ENCODE measurements at regions not wholly inside any gene's neighbourhood (a gene's known extent, or its start where the extent isn't known, plus 50 kb on each side); places are given as distances from the start of the nearest gene placed in this dataset.
"Not testable (repeated sequence)": the region's sequence is repeated elsewhere in the genome, so short reads cannot be mapped to it uniquely, and the experiment has no call there.

DNA sequence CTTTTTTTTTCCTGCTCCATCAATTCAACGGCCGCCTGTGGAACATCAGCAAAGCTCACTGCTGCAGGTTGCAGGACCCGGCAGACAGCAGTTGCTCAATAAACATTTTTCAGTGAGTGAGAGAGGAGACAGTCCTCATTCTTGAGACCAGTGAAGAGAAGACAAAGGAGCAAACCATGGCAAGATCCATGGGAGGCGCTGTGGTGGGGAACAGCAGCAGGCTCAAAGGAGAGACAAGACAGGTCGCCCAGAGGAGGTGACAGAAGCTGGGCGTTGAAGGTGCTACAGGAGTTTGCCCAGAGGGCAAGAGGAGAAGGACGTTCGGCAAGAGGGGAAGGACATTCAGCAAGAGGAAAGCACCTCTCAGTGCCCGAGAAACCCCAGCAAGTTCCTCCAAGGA lies 74.5 kb upstream of the FGFR2 start:
- TF ChIP-seq, protein P1, sequence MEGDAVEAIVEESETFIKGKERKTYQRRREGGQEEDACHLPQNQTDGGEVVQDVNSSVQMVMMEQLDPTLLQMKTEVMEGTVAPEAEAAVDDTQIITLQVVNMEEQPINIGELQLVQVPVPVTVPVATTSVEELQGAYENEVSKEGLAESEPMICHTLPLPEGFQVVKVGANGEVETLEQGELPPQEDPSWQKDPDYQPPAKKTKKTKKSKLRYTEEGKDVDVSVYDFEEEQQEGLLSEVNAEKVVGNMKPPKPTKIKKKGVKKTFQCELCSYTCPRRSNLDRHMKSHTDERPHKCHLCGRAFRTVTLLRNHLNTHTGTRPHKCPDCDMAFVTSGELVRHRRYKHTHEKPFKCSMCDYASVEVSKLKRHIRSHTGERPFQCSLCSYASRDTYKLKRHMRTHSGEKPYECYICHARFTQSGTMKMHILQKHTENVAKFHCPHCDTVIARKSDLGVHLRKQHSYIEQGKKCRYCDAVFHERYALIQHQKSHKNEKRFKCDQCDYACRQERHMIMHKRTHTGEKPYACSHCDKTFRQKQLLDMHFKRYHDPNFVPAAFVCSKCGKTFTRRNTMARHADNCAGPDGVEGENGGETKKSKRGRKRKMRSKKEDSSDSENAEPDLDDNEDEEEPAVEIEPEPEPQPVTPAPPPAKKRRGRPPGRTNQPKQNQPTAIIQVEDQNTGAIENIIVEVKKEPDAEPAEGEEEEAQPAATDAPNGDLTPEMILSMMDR (conservative IDR thresholded peaks at IDR 0.05; ENCODE audit: low read depth, low read length): no peak
- no peak overlapping the region for H3K4me2 ChIP-seq
- no peak overlapping the region for H3K27ac ChIP-seq
- peaks cover 7% of the 10 kb centered on the region for H3K4me1 ChIP-seq (ENCODE audit: low read depth, poor library complexity, severe bottlenecking)
- H3K79me2 ChIP-seq (ENCODE audit: insufficient read depth, low read depth): no peaks in the 10 kb centered on the region
- H4K20me1 ChIP-seq (ENCODE audit: insufficient read depth): no peaks in the 10 kb centered on the region
- H3K36me3 ChIP-seq (ENCODE audit: insufficient read depth): no peaks in the 10 kb centered on the region
- no peak overlapping the region for H3K9ac ChIP-seq
- no peak overlapping the region for H2AFZ ChIP-seq (ENCODE audit: low read depth)
- no peaks in the 10 kb centered on the region for H3K27me3 ChIP-seq (ENCODE audit: insufficient read depth, low read depth)
- no peak overlapping the region for H3K4me3 ChIP-seq (IDR thresholded peaks at IDR 0.05; ENCODE audit: insufficient read depth, low read depth, low read length)

DNA sequence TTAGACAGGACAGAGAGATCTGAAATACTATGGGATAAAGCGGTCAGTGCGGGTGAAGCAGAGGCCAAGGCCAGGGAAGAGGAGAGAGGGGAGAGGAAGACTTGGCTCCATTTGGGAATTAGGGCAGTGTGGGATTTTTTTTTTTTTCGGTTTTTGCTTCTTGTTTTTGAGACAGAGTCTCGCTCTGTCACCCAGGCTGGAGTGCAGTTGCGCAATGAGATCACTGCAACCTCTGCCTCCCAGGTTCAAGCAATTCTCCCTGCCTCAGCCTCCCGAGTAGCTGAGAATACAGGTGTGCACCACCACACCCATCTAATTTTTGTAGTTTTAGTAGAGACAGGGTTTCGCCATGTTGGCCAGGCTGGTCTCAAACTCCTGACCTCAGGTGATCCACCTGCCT lies 71.6 kb upstream of the FGFR2 start:
- not testable (repeated sequence) for H3K27me3 ChIP-seq (ENCODE audit: insufficient read depth, low read depth); H3K36me3 ChIP-seq (ENCODE audit: insufficient read depth); H3K4me2 ChIP-seq; H3K79me2 ChIP-seq (ENCODE audit: insufficient read depth, low read depth); H2AFZ ChIP-seq (ENCODE audit: low read depth); H3K4me3 ChIP-seq (IDR thresholded peaks at IDR 0.05; ENCODE audit: insufficient read depth, low read depth, low read length); H4K20me1 ChIP-seq (ENCODE audit: insufficient read depth); H3K9ac ChIP-seq; H3K27ac ChIP-seq; H3K4me1 ChIP-seq (ENCODE audit: low read depth, poor library complexity, severe bottlenecking)

DNA sequence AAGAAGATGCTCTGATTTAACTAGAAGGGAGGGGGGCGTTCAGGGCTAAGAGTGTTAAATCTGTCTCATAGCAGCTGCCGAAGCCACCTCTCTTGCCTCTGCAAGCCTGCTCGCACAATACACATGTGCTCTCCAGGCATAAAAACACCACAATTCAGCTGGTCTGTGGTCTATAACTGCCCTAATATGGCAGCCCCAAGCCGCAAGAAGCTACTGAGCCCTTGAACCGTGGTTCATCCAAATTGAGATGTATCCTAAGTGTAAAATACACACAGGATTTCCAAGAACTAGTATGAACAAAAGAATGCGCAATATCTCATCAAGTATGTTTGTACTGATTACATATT lies 70.8 kb upstream of the FGFR2 start:
- H2AFZ ChIP-seq (ENCODE audit: low read depth): no peak overlapping the region

DNA sequence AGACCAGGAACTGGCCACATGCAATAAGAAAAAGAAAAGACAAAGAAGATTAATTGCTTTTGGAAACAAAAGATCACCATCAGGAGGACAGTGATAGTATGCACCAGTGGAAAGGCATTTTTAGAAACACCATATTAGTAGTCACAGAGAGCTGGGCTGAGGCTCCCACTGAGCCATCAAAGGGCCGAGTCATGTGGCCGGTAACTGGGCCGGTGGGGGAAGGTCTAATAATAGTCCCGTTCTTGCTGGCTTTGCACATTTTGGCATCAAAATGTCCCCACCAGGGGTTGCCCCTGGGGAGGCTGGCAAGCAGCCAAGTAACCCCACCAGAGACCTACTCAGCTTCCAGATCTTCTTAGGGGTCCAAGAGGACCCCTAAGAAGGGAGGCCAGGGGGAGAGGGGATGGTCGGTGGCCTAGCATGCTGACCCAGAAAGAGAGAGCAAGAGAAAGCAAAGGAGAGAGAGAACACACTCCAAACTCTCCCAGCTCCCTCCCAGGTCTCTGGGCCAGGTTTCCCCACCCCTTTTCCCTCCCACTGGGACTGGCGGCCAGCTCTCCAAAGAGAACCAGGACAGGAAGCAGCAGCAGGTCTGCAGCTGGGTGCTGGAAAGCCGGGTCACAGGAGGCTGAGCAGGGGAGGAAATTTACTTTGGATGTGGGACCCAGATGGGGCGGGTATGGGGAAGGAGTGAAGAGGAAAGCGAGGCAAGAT lies 70.2 kb upstream of the FGFR2 start:
- Histone ChIP-seq H3K36me3 (ENCODE audit: insufficient read depth) (no peaks in the 10 kb centered on the region), H2AFZ (ENCODE audit: low read depth) (0 out of 2 replicates have a peak overlapping the region, but pooled peaks have one; percentile 10), H3K27me3 (ENCODE audit: insufficient read depth, low read depth) (no peaks in the 10 kb centered on the region), H4K20me1 (ENCODE audit: insufficient read depth) (no peaks in the 10 kb centered on the region), H3K9ac (no peak overlapping the region), H3K27ac (no peak overlapping the region), H3K79me2 (ENCODE audit: insufficient read depth, low read depth) (no peaks in the 10 kb centered on the region), H3K4me1 (ENCODE audit: low read depth, poor library complexity, severe bottlenecking) (peaks cover 7% of the 10 kb centered on the region), H3K4me3 (IDR thresholded peaks at IDR 0.05; ENCODE audit: insufficient read depth, low read depth, low read length) (no peak overlapping the region), H3K4me2 (no peak overlapping the region)
- TF ChIP-seq, protein P1 (conservative IDR thresholded peaks at IDR 0.05; ENCODE audit: low read depth, low read length): no peak

More for the DNA sequence above, 70.8 kb upstream of the FGFR2 start:
- Histone ChIP-seq H3K79me2 (ENCODE audit: insufficient read depth, low read depth) (no peaks in the 10 kb centered on the region), H3K9ac (no peak overlapping the region), H3K4me3 (IDR thresholded peaks at IDR 0.05; ENCODE audit: insufficient read depth, low read depth, low read length) (no peak overlapping the region), H3K36me3 (ENCODE audit: insufficient read depth) (no peaks in the 10 kb centered on the region), H3K4me2 (no peak overlapping the region), H4K20me1 (ENCODE audit: insufficient read depth) (no peaks in the 10 kb centered on the region), H3K27me3 (ENCODE audit: insufficient read depth, low read depth) (no peaks in the 10 kb centered on the region), H3K4me1 (ENCODE audit: low read depth, poor library complexity, severe bottlenecking) (peaks cover 7% of the 10 kb centered on the region), H3K27ac (no peak overlapping the region)
- TF ChIP-seq, protein P1 (conservative IDR thresholded peaks at IDR 0.05; ENCODE audit: low read depth, low read length): no peak

DNA sequence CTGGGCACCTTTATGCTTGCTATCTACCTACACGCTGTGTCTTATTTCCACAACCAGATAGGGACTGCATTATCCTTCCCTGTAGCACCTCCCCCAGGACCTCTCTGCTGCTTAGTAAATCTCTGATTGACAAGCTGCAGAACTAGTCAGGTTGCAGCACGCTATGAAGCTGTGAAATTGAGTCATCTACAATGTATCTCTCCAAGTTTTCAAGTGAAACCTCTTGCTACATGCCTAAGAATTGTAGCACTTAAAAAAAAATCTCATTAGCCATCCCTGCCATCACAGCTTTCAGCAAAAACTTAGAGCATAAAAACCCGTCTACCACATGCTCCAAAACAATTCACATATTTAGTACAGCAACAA lies 69.7 kb upstream of the FGFR2 start:
- Histone ChIP-seq H3K36me3 (ENCODE audit: insufficient read depth) (no peaks in the 10 kb centered on the region), H3K27ac (no peak overlapping the region), H3K4me1 (ENCODE audit: low read depth, poor library complexity, severe bottlenecking) (peaks cover 7% of the 10 kb centered on the region), H3K27me3 (ENCODE audit: insufficient read depth, low read depth) (no peaks in the 10 kb centered on the region), H2AFZ (ENCODE audit: low read depth) (peak overlapping the region; percentile 10; the same call in 1 of the 2 replicates), H3K4me2 (no peak overlapping the region), H3K4me3 (IDR thresholded peaks at IDR 0.05; ENCODE audit: insufficient read depth, low read depth, low read length) (no peak overlapping the region), H4K20me1 (ENCODE audit: insufficient read depth) (no peaks in the 10 kb centered on the region), H3K9ac (no peak overlapping the region), H3K79me2 (ENCODE audit: insufficient read depth, low read depth) (no peaks in the 10 kb centered on the region)
- TF ChIP-seq, protein P1 (conservative IDR thresholded peaks at IDR 0.05; ENCODE audit: low read depth, low read length): no peak

Data from KMS-11 (cell line).